Nucleus accumbens (tissue), 56 donors: ENCODE measurements at regions not wholly inside any gene's neighbourhood (a gene's known extent, or its start where the extent isn't known, plus 50 kb on each side); places are given as distances from the start of the nearest gene placed in this dataset.
"Not testable (repeated sequence)": the region's sequence is repeated elsewhere in the genome, so short reads cannot be mapped to it uniquely, and the experiment has no call there.

Experiments used
- DNase-seq, 56 donors: peaks; one replicate each; lab custom pipeline; 2025; lab: John Stamatoyannopoulos, UW

GRCh38 chr7:153170287-153170686, 410.7 kb downstream of the ACTR3B start:
- DNase-seq, result no peak

DNA sequence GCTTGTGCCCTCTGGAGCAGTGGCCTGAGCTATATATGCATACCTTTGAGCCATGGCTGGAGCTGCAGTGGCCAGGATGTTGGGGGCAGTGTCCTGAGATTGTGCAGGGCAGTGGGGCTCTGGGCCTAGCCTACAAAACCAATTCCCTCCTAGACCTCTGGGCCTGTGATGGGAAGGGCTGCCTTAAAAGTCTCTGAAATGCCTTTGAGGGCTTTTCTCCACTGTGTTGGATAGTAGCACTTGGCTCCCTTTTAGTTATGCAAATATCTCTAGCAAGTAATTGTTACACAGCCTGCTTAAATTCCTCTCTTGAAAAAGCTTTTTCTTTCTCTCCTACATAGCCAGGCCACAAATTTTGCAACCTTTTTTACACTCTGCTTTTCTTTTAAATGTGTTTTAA, 426.4 kb downstream of the ACTR3B start:
- DNase-seq, result no peak

- peak in 6 of 56 donors; percentile 3 to 17 (median 8) for DNase-seq
Observed at GRCh38 chr7:153188161-153188560, 428.6 kb downstream of the ACTR3B start.

- DNase-seq, result no peak
Observed at GRCh38 chr7:153188630-153189029, 429.1 kb downstream of the ACTR3B start.

DNA sequence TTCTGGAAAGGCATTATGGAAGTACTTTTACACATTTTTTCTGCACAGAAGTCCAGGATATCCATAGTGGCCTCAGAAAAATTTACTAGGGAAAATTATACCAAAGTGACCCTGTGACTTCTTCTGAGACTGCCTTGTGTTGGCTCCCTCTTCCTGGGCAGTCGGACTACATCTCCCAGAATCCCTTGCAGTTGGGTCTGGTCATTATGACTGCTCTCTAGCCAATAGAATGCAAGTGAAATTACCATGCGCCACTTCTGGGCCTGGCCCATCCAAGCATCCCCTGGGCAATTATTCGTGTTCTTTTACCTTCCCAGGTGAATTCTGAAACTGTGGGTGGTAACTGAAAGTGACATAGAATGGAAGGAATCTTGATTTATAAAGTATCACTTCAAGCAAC, 430.9 kb downstream of the ACTR3B start:
- no peak for DNase-seq

DNA sequence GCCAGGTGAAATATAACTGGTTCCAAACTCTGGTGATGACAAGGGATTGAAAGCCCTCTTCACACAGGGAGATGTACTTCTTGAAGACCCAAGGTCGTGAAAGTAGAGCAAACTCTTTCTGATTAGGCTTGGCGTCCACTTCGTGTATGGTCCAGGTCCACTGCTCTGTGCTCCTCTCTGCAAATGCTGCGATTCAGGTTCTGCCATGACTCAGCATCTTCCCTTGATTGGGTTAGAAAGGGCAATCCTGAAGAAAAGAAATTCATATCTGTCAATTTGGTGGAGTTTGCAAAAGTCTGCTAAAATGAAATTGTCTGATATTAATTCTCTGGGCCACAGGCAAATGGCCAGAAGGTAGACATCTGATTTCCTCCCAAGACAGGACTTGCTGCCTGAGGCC, 431.4 kb downstream of the ACTR3B start:
- DNase-seq, result no peak

GRCh38 chr7:153193144-153193595, 433.6 kb downstream of the ACTR3B start:
- DNase-seq, result peak in 29 of 56 donors; percentile 1 to 66 (median 17)

DNA sequence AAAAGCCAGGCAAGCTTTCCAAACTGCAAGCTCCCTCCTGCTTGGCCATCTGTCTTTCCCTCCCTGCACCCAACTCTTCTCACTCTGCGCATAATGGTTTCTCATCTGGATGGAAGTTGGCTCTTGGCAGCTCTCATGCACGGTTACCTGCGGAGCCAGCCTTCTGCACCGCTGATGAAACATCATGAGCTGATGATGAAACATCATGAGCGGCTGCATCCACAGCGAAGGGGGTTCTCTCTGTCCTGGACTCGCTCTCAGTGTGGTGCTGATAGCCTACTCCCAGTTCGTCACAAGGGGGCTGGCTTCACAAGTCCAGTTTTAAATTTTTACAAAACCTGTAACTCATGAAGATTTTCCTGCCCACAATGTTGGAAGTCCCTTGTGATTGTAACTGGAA, 457.5 kb downstream of the ACTR3B start:
- no peak for DNase-seq

DNA sequence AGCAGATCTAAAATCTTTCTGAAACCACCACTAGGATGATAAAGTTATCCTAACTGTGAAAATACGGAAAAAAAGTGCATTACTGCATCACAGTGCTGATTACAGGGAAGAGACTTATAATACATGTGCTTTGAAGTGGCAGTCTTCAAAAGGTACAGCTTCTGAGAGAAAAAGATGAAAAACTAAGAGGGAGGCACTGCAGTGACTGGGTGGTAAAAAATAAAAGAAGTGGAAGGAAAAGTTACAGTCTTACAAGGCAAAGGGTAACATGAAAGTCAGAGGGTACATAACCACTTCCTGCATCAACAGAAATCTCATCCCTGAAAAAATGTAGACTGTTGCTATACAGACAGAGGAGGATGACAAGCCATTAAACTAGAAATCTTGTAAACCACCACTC, 465.3 kb downstream of the ACTR3B start:
- DNase-seq, result no peak

- DNase-seq, result not testable (repeated sequence)
Observed at GRCh38 chr7:153245136-153245535, 485.6 kb downstream of the ACTR3B start.

- no peak for DNase-seq
Observed at GRCh38 chr7:153245809-153246208, 486.3 kb downstream of the ACTR3B start.

GRCh38 chr7:153247926-153248325, 488.4 kb downstream of the ACTR3B start:
- DNase-seq, result no peak

DNA sequence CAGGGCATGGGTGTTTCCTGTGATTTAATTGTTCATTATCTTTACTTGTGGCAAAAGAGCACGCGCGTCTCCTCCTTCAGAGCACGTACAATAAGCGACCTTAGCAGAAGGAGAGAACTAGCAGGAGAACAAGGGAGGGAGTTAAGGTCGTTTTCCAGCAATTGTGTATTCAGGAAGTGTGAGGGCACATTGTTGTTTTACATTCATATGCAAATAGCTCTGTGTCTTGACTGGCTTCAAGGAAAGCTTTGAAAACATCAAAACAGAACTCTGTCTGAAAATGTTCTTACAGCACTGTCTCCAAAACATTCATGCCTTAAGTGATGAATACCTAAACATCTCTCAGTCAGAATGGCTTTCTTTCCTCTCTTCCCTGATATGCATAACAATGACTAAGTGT, 499.1 kb downstream of the ACTR3B start:
- no peak for DNase-seq

- no peak for DNase-seq
Observed at GRCh38 chr7:153276394-153276793, 516.8 kb downstream of the ACTR3B start.

DNA sequence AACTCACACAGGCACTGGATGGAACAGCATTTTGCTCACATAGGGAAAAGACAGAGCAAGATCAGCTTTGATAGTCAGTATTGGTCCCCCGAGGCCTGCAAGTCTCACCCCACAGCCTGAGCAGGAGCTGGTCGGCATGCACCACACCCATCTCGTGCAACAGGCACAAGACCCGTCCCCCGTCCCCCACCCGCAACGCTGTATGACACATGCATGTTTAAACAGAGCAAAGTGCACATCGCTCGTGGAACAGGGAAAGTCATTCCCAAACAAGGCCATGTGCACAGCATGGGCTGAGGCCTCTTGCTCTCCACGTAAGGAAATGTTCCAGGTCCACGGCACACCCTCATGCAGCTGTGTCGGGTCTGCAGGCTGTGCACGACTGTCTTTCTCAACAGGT, 527.2 kb downstream of the ACTR3B start:
- no peak for DNase-seq

DNA sequence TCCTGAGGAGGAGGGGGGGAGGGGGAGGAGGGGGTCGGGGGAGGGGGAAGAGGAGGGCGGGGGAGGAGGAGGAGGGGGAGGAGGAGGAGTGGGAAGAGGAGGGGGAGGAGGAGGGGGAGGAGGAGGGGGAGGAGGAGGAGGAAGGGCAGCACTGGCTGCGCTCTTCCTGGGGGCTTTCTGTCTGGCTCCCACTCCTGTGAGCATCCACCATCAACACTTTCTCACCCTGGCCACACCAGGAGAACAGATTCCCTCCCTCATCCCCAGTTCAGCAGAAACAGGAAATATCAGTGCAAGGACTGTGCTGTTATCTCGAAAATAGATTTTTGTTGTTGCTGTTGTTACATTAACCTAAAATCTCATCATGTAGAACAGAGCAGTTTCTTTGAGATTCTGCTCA, 530.5 kb downstream of the ACTR3B start:
- no peak for DNase-seq

DNA sequence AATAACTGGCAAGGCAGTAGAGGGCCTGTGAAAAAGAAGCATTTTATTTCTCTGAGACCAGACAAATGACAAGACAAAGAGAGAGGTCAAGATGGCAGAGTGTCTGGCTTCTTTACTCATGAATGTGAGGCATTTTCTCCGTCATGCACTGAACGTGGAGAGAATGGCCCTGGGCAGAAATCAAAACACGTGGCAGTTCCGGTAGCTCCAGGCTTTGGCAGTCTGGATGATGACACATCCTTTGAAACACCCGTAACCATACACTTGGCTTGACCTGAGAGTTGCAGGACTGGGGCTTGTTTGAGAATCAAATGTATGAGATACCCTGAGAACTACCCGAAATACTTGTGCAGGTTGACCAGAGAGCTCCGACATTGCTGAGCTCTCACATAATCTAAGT, 537.6 kb downstream of the ACTR3B start:
- no peak for DNase-seq

DNA sequence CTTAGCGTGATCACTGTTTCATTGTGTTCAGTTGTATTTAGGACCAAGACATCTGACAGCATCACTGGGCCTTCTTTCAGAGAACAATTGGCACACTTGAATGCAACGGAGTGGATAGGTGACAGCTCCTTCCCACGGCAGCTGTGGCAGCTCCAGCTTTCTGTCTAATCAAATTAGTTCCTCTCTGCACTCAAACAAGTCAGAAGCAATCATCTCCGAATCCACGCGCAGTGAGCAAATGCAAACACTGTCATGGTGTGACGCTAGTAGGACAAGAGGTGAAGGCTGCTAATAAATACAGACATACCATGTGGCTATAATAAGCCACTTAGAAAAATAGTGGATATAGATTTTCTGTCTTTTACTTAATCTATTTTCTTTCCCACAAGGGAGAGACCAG, 542.4 kb downstream of the ACTR3B start:
- DNase-seq, result peak in 11 of 56 donors; percentile 11 to 48 (median 19)

- DNase-seq, result no peak
Observed at GRCh38 chr7:153320005-153320404, 560.5 kb downstream of the ACTR3B start.

GRCh38 chr7:153320681-153321080, 561.1 kb downstream of the ACTR3B start:
- no peak for DNase-seq

DNA sequence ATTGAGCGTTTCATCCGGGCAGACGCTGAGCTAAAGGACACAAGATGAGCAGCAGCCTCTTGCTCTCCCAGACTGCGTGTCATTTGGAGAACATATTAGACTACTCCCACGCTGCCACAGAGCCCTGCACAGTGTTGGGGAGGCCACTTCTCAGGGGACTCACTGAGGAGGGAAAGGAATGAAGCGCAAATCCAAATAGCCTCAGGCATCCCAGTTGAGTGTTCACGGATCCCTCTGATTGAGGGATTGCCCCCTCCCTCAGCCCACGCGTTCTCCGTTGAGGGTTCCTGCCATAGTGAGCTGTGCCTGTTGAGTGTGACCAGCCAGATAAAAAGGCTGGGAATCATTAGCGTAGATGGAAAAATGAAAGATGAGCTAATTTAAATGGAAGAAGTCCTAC, 563.4 kb downstream of the ACTR3B start:
- no peak for DNase-seq

DNA sequence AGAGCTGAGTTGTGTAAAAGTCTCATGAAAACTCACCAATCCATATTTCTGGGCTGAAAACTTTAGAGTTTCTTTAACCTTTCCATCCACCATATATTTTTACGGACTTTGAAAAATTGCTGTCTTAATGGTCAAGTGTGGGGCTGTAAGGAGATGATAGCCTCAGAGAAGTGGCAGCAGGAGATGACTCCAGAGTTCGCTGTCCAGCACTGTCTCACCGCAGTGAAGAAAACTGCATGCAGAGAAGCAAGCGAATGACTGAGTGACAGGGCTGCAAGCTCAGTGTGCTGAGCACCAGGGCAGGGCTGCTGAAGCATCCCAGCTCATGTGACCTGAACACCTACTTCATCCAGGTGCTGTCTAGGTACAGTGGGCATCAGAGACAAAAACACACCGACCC, 564.5 kb downstream of the ACTR3B start:
- DNase-seq, result no peak

DNA sequence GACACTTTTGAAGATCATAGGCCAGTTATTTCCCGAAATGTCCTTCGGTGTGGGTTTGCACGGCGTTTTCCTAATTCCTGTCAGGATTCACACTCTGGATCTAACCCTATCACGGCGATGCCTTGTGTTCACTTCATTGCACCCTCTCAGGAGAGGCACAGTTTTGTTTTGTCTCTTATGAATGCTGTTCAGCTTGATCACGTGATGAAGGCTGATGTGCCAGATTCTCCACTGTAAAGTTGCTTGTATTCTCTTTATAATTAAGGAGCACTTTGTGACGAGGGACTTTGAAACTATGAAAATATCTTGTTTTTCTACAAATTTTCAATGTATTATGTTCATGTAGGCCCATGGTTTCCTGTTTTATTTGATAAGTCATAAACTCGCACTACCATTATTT, 568.1 kb downstream of the ACTR3B start:
- DNase-seq, result no peak

GRCh38 chr7:153331427-153331826, 571.9 kb downstream of the ACTR3B start:
- DNase-seq, result no peak
